ENCODE measurements at regions not wholly inside any gene's neighbourhood (a gene's known extent, or its start where the extent isn't known, plus 50 kb on each side); places are given as distances from the start of the nearest gene placed in this dataset.

- TF ChIP-seq CTCF (IDR thresholded peaks at IDR 0.05): no peak
- no peak for TF ChIP-seq MAX (CRISPR knock-in tag; IDR thresholded peaks at IDR 0.05)
- no peak for TF ChIP-seq AR (CRISPR knock-in tag; IDR thresholded peaks at IDR 0.05)
- TF ChIP-seq CREB1 (CRISPR knock-in tag; IDR thresholded peaks at IDR 0.05): no peak
- TF ChIP-seq ZBTB43 (CRISPR knock-in tag; IDR thresholded peaks at IDR 0.05): no peak
- TF ChIP-seq ZNF671 (CRISPR knock-in tag; IDR thresholded peaks at IDR 0.05): no peak
- no peak for TF ChIP-seq JUN (CRISPR knock-in tag; IDR thresholded peaks at IDR 0.05)
- TF ChIP-seq GABPB1 (CRISPR knock-in tag; IDR thresholded peaks at IDR 0.05): no peak
Observed at GRCh38 chrX:25213611-25214010, 197.8 kb upstream of the ARX start.

All from WTC11 (cell line).